A204.1 (cell line): ENCODE measurements at regions not wholly inside any gene's neighbourhood (a gene's known extent, or its start where the extent isn't known, plus 50 kb on each side); places are given as distances from the start of the nearest gene placed in this dataset.

Experiments
- FAIRE-seq: peaks from 2 replicates; lab custom pipeline; 2012; peaks lifted over from hg19 to GRCh38; lab: Jason Lieb, UNC

DNA sequence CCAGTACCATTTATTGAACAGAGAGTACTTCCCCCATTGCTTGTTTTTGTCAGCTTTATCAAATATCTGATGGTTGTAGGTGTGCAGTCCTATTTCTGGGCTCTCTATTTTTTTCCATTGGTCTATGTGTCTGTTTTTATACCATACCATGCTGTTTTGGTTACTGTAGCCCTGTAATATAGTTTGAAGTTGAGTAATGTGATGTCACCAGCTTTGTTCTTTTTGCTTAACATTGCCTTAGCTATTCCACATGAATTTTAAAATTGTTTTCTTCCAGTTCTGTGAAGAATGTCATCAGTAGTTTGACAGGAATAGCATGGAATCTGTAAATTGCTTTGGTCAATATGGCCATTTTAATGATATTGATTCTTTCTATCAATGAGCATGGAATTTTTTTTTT lies 140.5 kb upstream of the RHOBTB1 start:
- no peak for FAIRE-seq

DNA sequence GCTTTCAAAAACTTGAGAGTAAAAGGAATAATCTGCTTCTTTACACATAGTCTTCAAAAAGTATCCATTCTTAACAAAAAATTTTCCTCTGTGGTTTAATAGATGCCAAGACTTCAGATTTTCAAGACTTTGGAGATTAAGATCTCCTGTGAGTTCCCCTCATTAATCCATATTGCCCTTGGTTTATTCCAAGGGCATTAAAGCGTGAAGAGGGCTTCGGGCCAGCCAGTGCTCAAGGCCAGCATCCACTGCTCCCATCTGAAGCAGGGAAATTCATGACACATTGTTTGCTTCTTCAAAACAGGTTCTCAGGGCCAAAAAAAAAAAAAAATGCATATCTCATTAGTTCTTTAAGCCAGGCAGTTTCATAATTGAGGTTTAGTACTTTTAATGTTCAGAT lies 137.3 kb upstream of the RHOBTB1 start:
- no peak for FAIRE-seq

DNA sequence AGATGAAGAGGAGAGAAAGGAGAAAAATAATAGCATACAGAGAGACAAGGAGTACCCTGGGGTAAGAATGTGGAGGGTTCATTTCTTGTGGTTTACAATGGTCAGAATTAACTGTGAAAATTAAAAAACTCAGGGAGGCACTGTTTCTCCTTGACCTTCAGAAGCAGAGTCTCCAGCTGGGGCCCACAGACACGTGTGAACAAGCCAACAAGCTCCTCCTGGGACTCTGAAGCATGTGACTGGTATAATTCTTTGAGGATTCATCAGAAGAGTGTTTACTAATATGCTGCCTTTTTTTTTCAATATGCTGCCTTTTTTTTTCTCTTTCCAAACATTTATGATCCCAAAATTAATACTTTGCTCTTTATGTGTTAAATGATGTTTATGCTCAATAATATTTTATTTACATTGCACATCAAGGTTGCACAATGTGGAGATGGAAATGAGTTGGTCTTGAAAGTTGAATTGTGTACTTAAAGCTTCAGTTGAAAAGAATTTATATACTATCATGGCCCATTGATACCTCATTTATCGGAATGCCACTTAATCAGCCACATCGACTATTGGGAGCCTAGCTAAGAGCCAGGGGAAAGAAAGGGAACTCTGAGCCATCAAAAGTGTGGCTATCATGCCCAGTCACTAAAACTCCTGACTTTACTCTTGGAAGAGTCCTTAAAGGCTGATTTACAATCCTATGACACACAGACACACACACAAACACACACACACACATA lies 134.7 kb upstream of the RHOBTB1 start:
- no peak for FAIRE-seq

DNA sequence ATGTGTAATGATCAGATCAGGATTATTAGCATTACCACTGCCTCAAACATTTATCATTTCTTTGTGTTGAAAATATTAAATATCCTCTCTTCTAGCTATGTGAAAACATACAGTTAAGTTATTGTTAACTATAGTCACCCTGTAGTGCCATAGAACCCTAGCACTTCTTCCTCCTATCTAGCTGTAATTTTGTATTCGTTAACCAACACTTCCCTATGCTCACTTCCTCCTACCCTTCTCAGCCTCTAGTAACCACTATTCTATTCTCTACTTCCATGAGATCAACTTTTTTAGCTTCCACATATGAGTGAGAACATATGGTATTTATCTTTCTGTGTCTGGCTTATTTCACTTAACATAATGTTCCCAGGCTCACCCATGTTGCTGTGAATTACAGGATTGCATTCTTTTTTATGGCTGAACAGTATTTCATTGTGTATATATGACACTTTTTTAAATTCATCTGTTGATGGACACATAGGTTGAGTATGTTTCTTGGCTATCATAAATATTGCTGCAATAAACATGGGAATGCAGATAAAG lies 132.7 kb upstream of the RHOBTB1 start:
- FAIRE-seq = no peak

DNA sequence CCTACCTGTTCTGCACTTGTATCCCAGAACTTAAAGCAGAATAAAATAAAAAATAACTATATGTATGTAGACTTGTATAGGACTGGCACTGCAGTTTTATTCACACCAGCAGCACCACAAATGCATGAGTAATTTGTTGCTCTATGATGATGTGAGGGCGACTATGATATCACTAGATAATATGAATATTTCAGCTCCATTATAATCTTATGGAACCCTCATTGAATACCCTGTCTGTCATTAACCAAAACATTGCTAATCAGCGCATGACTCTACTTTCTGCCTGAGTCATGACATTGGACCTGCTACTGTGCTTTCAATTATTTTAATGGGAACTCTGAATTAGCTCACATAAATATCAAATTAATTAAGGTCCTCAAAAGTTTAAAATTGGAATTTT lies 129.4 kb upstream of the RHOBTB1 start:
- no peak for FAIRE-seq

DNA sequence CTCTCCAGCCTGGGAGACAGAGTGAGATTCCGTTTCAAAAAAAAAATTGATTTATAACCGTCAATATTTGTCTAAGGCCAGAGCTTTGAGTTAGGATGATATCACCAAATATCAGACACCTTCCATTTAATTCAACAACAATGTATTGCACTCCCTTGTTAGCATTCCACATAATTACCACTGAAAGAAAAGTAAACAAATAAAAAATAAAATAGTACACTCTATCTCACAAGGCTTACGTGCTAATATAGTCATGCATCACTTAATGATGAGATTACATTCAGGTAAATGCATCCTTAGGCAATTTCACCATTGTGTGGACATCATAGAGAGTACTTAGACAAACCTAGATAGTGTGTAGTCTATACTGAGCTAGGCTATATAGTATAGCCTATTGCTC lies 127.6 kb upstream of the RHOBTB1 start:
- no peak for FAIRE-seq

DNA sequence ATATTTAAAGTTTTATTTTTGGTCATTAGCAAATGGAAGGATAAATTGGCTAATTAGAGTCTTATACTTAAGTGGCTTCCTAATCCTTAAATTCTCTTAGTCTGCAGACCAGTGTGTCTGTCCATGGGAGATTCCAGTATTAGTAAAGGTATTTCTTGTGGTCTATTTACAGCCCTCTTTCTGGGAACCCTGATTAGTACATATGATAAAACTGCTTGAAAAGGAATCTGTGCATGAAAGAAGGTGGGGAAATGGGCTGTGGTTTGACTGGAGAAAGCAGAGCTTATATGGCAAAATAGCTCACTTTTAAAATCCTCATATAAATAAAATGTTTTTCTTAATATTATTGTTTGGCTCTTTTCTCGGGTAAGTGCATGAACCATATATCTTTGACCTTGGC lies 124.5 kb upstream of the RHOBTB1 start:
- no peak for FAIRE-seq

DNA sequence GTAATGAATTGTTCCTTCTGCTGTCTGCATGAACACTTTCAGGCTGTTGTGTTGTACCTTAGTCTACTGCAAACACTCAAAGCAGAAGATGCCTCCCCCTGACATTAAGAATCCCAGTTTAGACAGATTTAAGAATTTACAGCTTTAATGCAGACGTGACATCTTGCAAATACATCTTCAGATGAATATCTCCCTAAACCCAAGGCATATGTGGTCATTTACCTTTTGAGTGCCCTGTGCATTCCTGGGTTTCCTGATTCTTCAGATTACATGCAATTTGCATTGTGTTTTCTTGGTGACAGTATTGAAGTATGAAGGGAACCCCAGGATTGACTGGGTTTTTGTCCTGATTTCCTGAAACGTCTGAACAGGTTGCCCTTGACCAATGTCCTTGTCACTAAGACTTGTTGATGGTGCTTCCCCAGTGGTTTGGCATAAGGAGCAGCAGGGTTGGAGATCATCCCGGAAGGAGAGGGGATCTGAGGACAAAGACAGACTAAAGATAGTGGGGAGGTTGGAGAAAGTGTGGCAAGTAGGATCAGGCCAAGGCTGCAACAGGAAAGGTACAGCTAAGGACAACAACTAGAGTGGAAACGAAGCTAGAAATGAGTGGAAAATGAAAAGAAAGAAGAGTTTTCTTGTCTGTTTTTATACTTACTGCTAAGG lies 123.8 kb upstream of the RHOBTB1 start:
- FAIRE-seq = no peak

DNA sequence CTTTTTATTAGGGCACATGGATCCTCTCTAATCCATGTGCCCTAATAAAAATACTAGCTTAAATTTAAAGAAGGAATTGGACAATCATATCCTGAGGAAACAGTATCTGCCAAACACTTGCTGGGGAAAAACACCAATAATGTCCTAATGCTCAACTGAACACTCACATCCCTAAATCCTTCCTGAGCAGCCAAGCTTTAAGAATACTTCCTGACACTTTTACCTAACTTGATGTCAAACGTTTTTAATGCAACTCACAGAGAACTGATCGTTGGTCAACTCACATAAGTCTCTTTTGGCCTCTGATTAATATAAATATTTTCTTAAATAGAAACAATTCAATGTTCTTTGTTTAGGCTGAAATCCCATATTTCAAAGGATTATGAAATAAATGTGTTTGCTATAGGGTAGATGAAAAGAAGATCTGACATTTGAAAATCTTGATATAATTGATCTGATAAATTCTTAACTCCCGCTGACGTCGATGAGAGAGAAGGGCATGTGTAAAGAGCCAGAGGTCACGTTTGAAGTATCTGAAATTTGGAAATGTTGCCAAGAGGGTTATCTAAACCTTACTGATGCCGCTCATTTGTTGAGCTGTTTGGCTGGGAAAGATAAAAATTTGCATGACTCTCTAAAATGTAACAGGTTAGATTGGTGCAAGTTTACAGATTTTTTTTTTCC lies 122.8 kb upstream of the RHOBTB1 start:
- no peak for FAIRE-seq

DNA sequence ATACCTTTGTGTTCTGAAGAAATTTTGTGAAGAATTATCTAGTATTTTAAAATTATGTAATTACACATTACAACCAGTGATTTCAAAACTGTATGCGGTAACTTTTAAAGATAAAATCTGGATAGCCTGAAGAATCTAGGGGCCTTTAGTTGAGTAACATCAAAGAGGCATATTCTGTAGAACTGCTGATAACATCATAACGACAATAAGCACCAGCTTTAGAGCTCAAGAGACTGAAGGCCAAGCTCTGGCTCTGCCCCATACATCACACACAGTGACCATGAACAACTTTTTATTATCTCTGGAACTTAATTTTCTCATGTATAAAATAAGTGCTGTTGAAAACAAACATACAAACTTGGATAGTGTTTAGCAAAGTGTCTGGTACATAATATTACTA lies 121.1 kb upstream of the RHOBTB1 start:
- FAIRE-seq = no peak

DNA sequence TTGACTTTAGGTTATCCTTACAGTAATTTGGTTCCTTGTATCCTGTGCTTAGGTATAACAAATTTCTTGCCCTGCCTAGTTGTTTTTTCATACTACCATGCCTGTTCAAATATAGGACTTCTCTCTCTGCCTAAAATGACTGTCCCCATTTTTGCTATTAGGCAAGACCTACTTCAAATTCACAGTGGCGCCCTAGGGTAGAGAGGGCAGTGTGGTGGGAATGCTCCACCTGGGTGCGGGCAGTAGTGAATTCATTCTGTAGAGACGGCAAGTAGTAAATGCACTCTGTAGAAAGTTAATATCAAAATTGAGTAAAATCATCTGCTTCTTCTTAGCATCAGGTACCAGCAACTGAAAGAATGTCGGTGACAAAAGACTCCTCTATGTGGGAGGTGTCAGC lies 120.4 kb upstream of the RHOBTB1 start:
- no peak for FAIRE-seq

DNA sequence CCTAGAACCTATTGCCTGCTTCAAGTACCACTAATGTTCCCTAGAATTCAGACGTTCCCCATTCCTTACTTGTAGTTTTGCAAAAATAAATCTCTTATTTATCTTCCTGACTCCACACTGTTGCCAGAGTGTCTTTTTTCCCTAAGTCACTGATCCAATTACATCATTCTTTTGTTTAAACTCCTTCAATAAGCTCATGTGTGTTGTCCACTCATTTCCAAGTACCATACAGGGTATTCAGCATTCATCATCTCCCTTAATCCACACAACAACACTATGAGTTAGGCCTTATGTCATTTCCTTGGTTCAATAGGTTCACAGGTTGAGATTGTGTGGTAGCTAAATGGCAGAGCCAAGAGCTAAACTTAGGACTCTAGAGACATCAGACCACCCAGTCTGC lies 119.9 kb upstream of the RHOBTB1 start:
- no peak for FAIRE-seq

DNA sequence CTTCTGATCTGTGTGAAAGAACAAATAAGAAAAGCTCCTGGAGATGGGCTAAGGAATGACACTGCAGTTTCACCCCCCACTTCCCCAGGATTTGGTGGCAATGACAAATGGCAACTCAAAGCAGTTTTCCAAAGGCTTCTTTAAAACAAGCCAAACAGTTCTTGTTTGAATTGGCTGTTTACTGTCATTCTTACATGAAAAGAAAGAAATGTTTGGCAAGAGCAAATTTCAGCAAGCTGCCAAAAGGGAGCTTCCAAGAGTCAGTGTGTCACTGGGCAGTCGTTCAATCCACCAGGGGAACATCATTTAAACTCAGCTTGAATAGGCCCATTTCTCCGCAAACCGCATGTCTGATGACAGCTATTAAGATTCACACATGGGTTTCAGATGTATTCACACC lies 119.0 kb upstream of the RHOBTB1 start:
- no peak for FAIRE-seq

DNA sequence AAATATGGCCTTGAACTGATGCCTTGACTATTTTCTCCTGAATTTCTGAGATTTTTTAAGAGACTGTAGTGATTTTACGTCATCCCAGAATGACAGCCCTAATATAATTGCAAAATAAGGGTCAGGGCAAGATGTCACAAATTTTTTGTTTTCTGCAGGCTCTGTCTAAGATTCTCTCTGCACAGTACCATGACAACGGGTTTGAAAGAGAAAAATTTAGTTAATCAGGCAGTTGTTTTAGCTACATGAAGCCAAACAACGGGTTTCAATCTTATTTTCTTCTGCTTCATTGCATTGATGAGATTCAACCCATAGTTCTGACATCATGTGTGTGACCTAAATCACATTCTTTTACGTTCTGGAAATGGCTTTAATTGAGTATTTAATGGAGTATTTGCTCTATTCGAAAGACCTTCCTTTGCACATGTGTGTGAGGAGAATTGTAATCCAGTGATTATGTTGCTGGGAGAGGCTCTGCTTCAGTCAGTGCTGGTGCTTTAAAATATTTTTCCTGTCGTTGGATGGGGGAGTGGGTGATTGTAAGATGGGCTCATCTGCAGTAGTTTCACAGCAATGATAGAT lies 118.0 kb upstream of the RHOBTB1 start:
- FAIRE-seq = no peak

DNA sequence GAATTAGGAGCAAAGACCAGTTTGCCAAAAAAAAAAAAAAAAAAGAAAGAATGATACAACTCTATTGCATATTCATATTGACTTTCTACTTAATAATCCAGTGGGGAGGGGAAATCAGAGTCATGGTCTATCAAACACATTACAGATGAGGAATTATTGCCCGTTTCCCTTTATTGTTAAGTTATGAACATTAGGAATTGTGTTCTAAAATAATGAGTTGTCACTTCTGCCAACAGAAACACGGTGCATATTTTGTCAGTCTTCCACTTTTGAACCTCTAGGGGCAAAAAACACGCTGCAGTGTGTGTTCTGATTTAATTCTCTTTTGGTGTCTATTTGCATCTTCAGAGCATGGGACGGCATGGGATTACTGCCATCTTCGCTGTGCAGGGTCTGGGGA lies 115.7 kb upstream of the RHOBTB1 start:
- FAIRE-seq = no peak

DNA sequence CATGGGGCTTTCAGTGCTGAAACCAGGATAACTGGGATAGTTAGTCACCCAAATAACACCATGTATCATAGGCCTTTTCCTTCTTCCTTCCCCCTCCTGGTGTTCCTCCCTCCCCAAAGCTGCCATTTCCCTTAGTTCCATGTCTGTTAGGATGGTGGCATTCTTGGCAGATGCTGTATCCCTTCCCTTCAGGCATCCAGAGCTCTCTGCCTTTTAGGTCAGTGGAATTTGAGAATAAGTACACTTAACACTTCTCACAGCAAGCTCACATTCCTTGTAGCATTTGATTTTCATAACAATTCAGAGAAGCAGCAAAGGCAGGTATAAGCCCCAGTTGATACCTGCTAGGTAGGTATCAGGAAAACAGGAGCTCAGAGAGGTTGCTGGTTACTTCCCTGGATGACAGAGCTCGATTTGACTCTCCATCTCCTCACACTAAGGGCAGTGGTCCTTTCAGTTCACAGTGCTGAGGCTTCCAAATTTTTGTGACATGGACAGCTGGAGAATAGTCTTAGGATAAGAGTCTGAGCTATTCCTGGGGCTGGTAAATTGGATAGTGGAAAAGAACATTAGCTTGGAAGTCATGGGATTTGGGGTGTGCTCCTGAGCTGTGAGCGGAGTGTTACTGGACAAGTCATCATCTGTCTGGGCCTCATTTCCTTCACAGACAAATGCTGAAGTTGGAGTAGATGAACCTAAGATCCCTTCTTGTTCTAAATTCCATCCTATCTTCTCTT lies 108.7 kb upstream of the RHOBTB1 start:
- FAIRE-seq = no peak

DNA sequence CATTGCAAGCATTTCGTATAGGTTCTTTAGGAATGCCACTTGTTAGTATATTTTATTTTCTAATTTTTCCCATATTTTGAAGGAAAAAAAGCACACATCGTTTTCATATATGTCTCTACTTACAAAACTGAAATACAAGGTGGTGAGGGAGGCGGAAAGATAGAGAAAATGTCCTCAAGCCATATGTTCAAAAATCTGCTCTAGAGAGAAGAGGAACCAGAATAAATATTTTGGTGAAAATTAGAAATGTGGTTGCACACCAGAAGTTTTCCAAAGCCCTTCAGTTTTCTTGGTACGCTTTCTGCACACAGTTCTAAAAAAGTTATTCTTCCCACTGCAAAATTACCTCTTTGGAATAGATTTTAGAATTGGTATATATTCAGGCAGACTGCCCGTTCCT lies 107.4 kb upstream of the RHOBTB1 start:
- FAIRE-seq = no peak

DNA sequence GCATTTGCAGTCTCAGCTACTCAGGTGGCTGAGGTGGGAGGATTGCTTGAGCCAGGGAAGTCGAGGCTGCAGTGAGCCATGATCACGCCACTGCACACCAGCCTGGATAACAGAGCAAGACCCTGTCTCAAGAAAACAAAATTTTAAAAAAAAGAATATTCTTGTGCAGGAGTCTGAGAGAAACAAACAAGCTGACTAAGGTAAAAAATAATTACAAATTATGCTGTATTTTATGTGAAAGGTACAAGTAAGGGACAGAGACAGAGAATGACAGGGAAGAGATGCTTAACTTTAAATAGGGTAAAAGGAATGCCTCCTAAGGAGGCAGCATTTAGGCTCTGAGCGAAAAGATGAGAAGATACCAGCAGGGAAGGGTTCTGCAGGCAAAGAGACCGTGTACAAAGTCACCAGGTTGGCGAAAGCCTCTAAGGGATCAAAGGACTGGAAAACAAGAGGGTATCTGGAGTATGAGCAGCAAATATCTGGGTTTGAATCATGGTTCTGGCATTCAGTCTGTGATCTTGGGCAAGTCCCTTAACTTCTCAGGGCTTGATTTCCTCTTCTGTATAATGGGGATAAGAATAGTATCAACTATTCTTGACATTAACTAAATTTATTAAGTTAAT lies 106.2 kb upstream of the RHOBTB1 start:
- no peak for FAIRE-seq

DNA sequence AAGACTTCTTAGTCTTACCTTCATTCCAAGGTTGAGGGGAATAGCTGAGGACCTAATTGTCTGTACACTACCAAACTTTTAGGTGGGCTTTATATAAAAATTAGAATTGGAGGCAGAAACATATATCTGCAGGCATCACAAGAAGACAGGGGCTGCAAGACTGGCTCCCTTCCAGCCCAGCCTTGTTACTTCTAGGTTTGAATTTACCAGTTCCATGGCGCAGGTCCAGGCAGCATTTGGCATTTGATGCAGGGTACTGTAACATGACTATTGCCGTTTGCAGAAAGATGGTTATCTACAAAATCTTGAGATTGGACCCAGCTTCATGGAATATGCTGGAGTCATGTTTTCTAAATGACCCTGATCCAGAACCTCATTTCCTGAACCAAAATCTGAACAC lies 105.4 kb upstream of the RHOBTB1 start:
- FAIRE-seq = no peak

DNA sequence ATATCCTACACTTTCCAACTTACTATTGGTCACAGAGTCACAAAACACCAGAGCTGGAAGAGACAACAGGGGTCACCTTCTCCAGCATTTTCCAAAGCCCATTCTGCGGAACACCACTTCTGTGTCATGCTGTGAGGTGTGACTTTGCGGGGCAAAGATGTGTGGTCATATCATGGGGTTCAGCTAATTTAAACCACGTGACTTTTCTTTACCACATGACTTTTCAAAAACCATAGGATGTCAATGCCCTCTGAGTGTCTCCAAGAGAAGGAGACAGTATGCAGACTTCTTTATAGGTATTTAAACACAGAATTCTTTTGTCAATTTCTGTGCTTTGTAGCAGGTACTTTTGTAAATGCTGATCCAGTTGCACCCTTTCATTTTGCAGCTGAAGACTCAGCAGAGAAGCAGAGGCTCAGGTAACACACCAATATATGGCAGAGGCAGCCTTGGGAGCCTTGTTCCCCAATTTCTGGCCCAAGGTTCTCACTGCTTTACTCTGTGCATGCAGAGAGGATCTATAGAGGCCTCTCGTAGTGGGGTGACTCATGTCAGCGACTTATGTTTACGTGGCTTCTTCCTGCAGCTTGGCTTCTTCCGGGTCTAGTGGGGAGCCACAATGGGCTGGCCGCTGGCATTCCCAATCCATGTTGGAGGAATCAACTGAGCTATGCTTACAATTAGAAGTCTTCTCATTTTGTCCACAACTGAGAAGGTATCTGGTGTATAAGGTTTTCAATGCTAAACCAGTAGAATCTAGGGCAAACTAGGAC lies 104.0 kb upstream of the RHOBTB1 start:
- no peak for FAIRE-seq

DNA sequence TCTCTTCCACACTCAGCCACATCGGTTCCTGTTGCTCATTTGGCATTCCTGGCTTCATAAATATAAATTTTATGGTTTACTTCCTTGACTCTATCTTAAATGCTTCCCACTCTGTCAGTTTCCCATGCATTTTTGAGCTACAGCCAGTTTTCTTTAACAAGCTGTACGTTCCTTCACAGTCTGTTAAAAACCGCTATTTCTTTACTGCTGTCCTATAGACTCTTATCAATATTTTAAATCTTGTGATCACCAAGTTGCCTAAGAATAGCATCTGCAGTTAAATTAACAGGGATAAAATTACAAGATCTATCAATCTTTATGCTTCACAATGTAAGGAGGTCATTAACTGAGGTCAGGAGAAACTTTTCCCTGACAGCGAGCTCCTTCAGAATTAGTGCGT lies 103.1 kb upstream of the RHOBTB1 start:
- no peak for FAIRE-seq
